ENCODE measurements at regions not wholly inside any gene's neighbourhood (a gene's known extent, or its start where the extent isn't known, plus 50 kb on each side); places are given as distances from the start of the nearest gene placed in this dataset.

DNA sequence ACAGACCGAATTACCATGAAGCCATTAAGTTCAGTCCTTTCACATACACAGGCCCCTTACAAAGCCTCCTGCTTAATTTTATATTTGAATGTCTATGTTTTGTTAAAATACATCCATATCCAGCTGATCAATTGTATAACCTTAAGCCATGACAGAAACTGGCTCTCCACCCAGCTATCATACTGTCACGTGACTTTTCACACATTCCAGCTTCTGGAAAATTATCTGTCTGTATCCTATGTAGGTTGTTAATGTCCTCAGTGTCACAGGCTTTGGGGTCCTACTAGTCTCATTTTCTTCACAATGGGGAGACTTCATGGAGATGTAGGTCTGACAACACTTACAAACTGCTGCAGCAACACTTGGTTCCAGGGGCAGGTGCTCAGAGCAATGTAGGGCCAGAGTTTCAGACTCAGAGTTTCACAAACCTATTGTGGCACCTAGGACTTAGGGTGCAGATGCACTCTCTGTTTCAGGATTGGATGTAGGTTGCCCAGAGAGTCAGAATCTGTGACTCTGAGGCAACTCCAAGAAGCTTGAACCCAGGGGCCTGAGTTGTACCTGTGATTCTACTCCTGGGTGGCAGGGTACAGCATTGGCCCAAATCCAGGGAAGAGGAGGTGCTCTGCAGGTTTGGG lies 69.6 kb upstream of the PCDH20 start:
- BruUV-seq (replicated peaks) = no TSS peak
- ChIA-PET SMC1A (ENCODE audit: uncharacterized antibody, unreplicated experiment) (interaction anchor here (1.4 kb wide), 1 partner anchor 71 kb away, joined by 3 read pairs; no protein-coding TSS in a partner anchor), CTCF (no interaction called here), POLR2A (no interaction called here), RAD21 (ENCODE audit: unreplicated experiment) (no interaction called here)
- Histone ChIP-seq H2AFZ (ENCODE audit: control insufficient read depth, low read depth, low read length) (no peak overlapping the region), H3K27ac (ENCODE audit: control insufficient read depth, insufficient read depth) (no peak overlapping the region), H3K9ac (ENCODE audit: control insufficient read depth, insufficient read depth, low read length) (no peak overlapping the region), H3K4me2 (ENCODE audit: control insufficient read depth, insufficient read depth) (no peak overlapping the region), H3K27me3 (replicated peaks in 1 of 2; ENCODE audit: control insufficient read depth in 2 of 2, insufficient read depth in 2 of 2, low read length in 1 of 2) (no peaks in the 10 kb centered on the region), H4K20me1 (ENCODE audit: control insufficient read depth, insufficient read depth) (no peaks in the 10 kb centered on the region), H3K4me1 (ENCODE audit: control insufficient read depth, insufficient read depth, low read length) (no peaks in the 10 kb centered on the region), H3K36me3 (ENCODE audit: control insufficient read depth in 2 of 2, insufficient read depth in 2 of 2, low read length in 1 of 2) (no peaks in the 10 kb centered on the region), H3K9me3 (replicated peaks; ENCODE audit: control insufficient read depth, insufficient read depth, low read length) (no peaks in the 10 kb centered on the region), H3K79me2 (ENCODE audit: control insufficient read depth, insufficient read depth, low read length) (no peaks in the 10 kb centered on the region), H3K4me3 (no peak overlapping the region)
- DNase-seq (ENCODE audit: low read depth, low spot score) = no peak
- TF ChIP-seq SUZ12 (IDR thresholded peaks at IDR 0.05; ENCODE audit: unreplicated experiment) = no peak
- WGBS (ENCODE audit: insufficient coverage, insufficient replicate concordance, low lambda C conversion rate, missing lambda C conversion rate) = 0% methylated on average over 2 of the region's 2 CpGs
- ATAC-seq = no peak
- no peak for FAIRE-seq
- intact Hi-C loops (cut with micrococcal nuclease; ENCODE audit: unreplicated experiment) = no loop called here
- in situ Hi-C loops (cut with MboI) = no loop called here

DNA sequence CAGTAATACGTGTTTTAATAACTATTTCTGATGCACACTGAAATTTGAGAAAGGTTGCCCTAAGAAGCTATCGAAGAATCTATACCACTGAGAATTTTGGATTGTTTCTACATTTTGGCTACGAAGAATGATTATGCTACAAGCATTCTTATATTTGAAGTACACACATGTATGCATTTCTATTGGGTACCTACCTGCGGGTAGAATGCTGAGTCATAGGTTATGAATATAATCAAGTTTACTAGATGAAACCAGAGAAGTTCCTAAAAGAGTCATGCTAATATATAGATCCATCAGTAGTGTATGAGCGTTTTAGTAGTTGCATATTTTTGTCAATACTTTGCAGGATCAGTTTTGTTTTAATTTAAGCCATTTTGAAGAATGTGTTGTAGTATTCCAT lies 62.0 kb upstream of the PCDH20 start:
- TF ChIP-seq ZBED1 (IDR thresholded peaks at IDR 0.05; ENCODE audit: borderline replicate concordance) (no peak), BCL11A (IDR thresholded peaks at IDR 0.05; ENCODE audit: low read depth, low read length) (no peak), PML (IDR thresholded peaks at IDR 0.05; ENCODE audit: low read length) (no peak)
- TF ChIP-seq, protein P1, sequence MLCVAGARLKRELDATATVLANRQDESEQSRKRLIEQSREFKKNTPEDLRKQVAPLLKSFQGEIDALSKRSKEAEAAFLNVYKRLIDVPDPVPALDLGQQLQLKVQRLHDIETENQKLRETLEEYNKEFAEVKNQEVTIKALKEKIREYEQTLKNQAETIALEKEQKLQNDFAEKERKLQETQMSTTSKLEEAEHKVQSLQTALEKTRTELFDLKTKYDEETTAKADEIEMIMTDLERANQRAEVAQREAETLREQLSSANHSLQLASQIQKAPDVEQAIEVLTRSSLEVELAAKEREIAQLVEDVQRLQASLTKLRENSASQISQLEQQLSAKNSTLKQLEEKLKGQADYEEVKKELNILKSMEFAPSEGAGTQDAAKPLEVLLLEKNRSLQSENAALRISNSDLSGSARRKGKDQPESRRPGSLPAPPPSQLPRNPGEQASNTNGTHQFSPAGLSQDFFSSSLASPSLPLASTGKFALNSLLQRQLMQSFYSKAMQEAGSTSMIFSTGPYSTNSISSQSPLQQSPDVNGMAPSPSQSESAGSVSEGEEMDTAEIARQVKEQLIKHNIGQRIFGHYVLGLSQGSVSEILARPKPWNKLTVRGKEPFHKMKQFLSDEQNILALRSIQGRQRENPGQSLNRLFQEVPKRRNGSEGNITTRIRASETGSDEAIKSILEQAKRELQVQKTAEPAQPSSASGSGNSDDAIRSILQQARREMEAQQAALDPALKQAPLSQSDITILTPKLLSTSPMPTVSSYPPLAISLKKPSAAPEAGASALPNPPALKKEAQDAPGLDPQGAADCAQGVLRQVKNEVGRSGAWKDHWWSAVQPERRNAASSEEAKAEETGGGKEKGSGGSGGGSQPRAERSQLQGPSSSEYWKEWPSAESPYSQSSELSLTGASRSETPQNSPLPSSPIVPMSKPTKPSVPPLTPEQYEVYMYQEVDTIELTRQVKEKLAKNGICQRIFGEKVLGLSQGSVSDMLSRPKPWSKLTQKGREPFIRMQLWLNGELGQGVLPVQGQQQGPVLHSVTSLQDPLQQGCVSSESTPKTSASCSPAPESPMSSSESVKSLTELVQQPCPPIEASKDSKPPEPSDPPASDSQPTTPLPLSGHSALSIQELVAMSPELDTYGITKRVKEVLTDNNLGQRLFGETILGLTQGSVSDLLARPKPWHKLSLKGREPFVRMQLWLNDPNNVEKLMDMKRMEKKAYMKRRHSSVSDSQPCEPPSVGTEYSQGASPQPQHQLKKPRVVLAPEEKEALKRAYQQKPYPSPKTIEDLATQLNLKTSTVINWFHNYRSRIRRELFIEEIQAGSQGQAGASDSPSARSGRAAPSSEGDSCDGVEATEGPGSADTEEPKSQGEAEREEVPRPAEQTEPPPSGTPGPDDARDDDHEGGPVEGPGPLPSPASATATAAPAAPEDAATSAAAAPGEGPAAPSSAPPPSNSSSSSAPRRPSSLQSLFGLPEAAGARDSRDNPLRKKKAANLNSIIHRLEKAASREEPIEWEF (IDR thresholded peaks at IDR 0.05; ENCODE audit: insufficient replicate concordance, low read depth, low read length) = no peak
- TF ChIP-seq, protein P2, sequence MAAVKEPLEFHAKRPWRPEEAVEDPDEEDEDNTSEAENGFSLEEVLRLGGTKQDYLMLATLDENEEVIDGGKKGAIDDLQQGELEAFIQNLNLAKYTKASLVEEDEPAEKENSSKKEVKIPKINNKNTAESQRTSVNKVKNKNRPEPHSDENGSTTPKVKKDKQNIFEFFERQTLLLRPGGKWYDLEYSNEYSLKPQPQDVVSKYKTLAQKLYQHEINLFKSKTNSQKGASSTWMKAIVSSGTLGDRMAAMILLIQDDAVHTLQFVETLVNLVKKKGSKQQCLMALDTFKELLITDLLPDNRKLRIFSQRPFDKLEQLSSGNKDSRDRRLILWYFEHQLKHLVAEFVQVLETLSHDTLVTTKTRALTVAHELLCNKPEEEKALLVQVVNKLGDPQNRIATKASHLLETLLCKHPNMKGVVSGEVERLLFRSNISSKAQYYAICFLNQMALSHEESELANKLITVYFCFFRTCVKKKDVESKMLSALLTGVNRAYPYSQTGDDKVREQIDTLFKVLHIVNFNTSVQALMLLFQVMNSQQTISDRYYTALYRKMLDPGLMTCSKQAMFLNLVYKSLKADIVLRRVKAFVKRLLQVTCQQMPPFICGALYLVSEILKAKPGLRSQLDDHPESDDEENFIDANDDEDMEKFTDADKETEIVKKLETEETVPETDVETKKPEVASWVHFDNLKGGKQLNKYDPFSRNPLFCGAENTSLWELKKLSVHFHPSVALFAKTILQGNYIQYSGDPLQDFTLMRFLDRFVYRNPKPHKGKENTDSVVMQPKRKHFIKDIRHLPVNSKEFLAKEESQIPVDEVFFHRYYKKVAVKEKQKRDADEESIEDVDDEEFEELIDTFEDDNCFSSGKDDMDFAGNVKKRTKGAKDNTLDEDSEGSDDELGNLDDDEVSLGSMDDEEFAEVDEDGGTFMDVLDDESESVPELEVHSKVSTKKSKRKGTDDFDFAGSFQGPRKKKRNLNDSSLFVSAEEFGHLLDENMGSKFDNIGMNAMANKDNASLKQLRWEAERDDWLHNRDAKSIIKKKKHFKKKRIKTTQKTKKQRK (IDR thresholded peaks at IDR 0.05; ENCODE audit: low read depth, low read length) = no peak
- no peak for ATAC-seq
- no peaks in the 10 kb centered on the region for H4K20me1 ChIP-seq (ENCODE audit: control insufficient read depth, insufficient read depth)
- H3K27ac ChIP-seq (ENCODE audit: control insufficient read depth, insufficient read depth) = no peak overlapping the region
- ChIA-PET POLR2A (no interaction called here), SMC1A (ENCODE audit: uncharacterized antibody, unreplicated experiment) (no interaction called here), CTCF (no interaction called here), RAD21 (ENCODE audit: unreplicated experiment) (no interaction called here)
- H3K9me3 ChIP-seq (replicated peaks; ENCODE audit: control insufficient read depth, insufficient read depth, low read length) = no peaks in the 10 kb centered on the region
- H3K79me2 ChIP-seq (ENCODE audit: control insufficient read depth, insufficient read depth, low read length) = no peaks in the 10 kb centered on the region
- no peak for FAIRE-seq
- no peaks in the 10 kb centered on the region for H3K36me3 ChIP-seq (ENCODE audit: control insufficient read depth in 2 of 2, insufficient read depth in 2 of 2, low read length in 1 of 2)
- no peak for DNase-seq (ENCODE audit: low read depth, low spot score)
- no peaks in the 10 kb centered on the region for H3K27me3 ChIP-seq (replicated peaks in 1 of 2; ENCODE audit: control insufficient read depth in 2 of 2, insufficient read depth in 2 of 2, low read length in 1 of 2)
- intact Hi-C loops (cut with micrococcal nuclease; ENCODE audit: unreplicated experiment) = no loop called here
- no peak overlapping the region for H3K4me3 ChIP-seq
- H2AFZ ChIP-seq (ENCODE audit: control insufficient read depth, low read depth, low read length) = no peak overlapping the region
- under 1% methylated on average over 5 of the region's 5 CpGs for WGBS (ENCODE audit: insufficient coverage, insufficient replicate concordance, low lambda C conversion rate, missing lambda C conversion rate)
- H3K4me1 ChIP-seq (ENCODE audit: control insufficient read depth, insufficient read depth, low read length) = no peaks in the 10 kb centered on the region
- no peak overlapping the region for H3K4me2 ChIP-seq (ENCODE audit: control insufficient read depth, insufficient read depth)
- no peak overlapping the region for H3K9ac ChIP-seq (ENCODE audit: control insufficient read depth, insufficient read depth, low read length)
- in situ Hi-C loops (cut with MboI) = no loop called here
- BruUV-seq (replicated peaks) = no TSS peak
